Mammary epithelial cell (primary cell): ENCODE measurements at regions not wholly inside any gene's neighbourhood (a gene's known extent, or its start where the extent isn't known, plus 50 kb on each side); places are given as distances from the start of the nearest gene placed in this dataset.

Experiments
- EZH2 ChIP-seq: IDR thresholded peaks from 2 replicates; pipeline ENCODE4 v1.6.1; 2012; ENCODE audit warnings: low read length, inconsistent platforms, borderline replicate concordance
- TF ChIP-seq, protein P1 (sequence below), 2 donors: IDR thresholded peaks in 1 of 2; conservative IDR thresholded peaks in 1 of 2; 2 replicates each; pipeline ENCODE4 v1.5.1; 2011 to 2012; ENCODE audit warnings: inconsistent platforms in 2 of 2, low read length in 2 of 2, mild to moderate bottlenecking in 2 of 2, control low read depth in 1 of 2, low read depth in 1 of 2; ENCODE audit not compliant: insufficient read depth in 1 of 2; ENCODE audit errors: extremely low read depth in 1 of 2

- TF ChIP-seq, protein P1, sequence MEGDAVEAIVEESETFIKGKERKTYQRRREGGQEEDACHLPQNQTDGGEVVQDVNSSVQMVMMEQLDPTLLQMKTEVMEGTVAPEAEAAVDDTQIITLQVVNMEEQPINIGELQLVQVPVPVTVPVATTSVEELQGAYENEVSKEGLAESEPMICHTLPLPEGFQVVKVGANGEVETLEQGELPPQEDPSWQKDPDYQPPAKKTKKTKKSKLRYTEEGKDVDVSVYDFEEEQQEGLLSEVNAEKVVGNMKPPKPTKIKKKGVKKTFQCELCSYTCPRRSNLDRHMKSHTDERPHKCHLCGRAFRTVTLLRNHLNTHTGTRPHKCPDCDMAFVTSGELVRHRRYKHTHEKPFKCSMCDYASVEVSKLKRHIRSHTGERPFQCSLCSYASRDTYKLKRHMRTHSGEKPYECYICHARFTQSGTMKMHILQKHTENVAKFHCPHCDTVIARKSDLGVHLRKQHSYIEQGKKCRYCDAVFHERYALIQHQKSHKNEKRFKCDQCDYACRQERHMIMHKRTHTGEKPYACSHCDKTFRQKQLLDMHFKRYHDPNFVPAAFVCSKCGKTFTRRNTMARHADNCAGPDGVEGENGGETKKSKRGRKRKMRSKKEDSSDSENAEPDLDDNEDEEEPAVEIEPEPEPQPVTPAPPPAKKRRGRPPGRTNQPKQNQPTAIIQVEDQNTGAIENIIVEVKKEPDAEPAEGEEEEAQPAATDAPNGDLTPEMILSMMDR (conservative IDR thresholded peaks at IDR 0.05 in 1 of 2, IDR thresholded peaks at IDR 0.05 in 1 of 2; ENCODE audit: extremely low read depth in 1 of 2, insufficient read depth in 1 of 2, low read depth in 1 of 2, low read length in 2 of 2) = no peak
- TF ChIP-seq EZH2 = no peak
Observed at GRCh38 chr3:13264468-13264795, 155.7 kb downstream of the NUP210 start.
